Suppressor macrophage treated with lipopolysaccharide for 4 hours (primary cell): ENCODE measurements at regions not wholly inside any gene's neighbourhood (a gene's known extent, or its start where the extent isn't known, plus 50 kb on each side); places are given as distances from the start of the nearest gene placed in this dataset.

Source experiments
- DNase-seq: peaks from one replicate; pipeline ENCODE4 v3.0.0-alpha.2; 2020

GRCh38 chr4:10334506-10335028, 122.7 kb downstream of the ZNF518B start:
- no peak for DNase-seq

- DNase-seq: no peak
Measured at GRCh38 chr4:10333942-10334341, 123.3 kb downstream of the ZNF518B start.

GRCh38 chr4:10326075-10326474, 131.2 kb downstream of the ZNF518B start:
- DNase-seq: no peak

GRCh38 chr4:10321931-10322330, 135.3 kb downstream of the ZNF518B start:
- DNase-seq: no peak

- DNase-seq: no peak
Measured at GRCh38 chr4:10320130-10320529, 137.1 kb downstream of the ZNF518B start.

- DNase-seq: no peak
Measured at GRCh38 chr4:10317345-10317744, 139.9 kb downstream of the ZNF518B start.

GRCh38 chr4:10316851-10317250, 140.4 kb downstream of the ZNF518B start:
- no peak for DNase-seq

GRCh38 chr4:10315638-10316037, 141.6 kb downstream of the ZNF518B start:
- no peak for DNase-seq

- DNase-seq: no peak
Measured at GRCh38 chr4:10312568-10312967, 144.7 kb downstream of the ZNF518B start.

- no peak for DNase-seq
Measured at GRCh38 chr4:10311939-10312338, 145.3 kb downstream of the ZNF518B start.

GRCh38 chr4:10305816-10306215, 151.4 kb downstream of the ZNF518B start:
- no peak for DNase-seq

- DNase-seq: no peak
Measured at GRCh38 chr4:10303291-10303690, 153.9 kb downstream of the ZNF518B start.

GRCh38 chr4:10302096-10302495, 155.1 kb downstream of the ZNF518B start:
- DNase-seq: no peak

GRCh38 chr4:10299601-10300000, 157.6 kb downstream of the ZNF518B start:
- DNase-seq: no peak

- DNase-seq: no peak
Measured at GRCh38 chr4:10298681-10299080, 158.5 kb downstream of the ZNF518B start.

- DNase-seq: no peak
Measured at GRCh38 chr4:10296730-10297129, 160.5 kb downstream of the ZNF518B start.

- DNase-seq: no peak
Measured at GRCh38 chr4:10295301-10295700, 161.9 kb downstream of the ZNF518B start.

- no peak for DNase-seq
Measured at GRCh38 chr4:10289538-10289906, 167.7 kb downstream of the ZNF518B start.

GRCh38 chr4:10288830-10289537, 168.2 kb downstream of the ZNF518B start:
- DNase-seq: no peak

GRCh38 chr4:10285028-10285427, 168.4 kb upstream of the WDR1 start:
- no peak for DNase-seq

GRCh38 chr4:10283761-10284160, 167.2 kb upstream of the WDR1 start:
- DNase-seq: no peak

GRCh38 chr4:10281996-10282395, 165.4 kb upstream of the WDR1 start:
- DNase-seq: no peak

- DNase-seq: no peak
Measured at GRCh38 chr4:10279261-10279660, 162.7 kb upstream of the WDR1 start.

GRCh38 chr4:10278071-10278470, 161.5 kb upstream of the WDR1 start:
- no peak for DNase-seq

- no peak for DNase-seq
Measured at GRCh38 chr4:10276152-10276551, 159.6 kb upstream of the WDR1 start.
